ENCODE measurements at regions not wholly inside any gene's neighbourhood (a gene's known extent, or its start where the extent isn't known, plus 50 kb on each side); places are given as distances from the start of the nearest gene placed in this dataset.

DNA sequence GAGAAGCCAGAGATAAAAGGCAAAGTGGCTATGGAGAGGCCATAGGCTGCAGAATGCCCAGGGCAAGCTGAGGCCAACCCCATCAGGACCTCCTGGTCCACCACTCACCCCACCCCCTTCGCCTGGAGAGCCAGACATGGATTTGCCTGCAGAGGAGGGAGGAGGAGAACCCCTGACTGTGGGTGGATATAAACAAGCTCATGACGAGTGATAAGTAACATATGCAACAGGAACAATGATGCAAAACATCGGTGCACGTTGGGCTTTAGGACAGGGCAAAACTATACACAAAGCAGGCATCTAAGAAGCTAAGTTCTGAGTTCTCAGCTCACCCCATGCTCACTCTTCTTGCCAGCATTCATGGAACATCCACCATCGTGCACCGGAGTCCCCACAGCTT is 150.3 kb downstream of the ETS2 start:
- no peak overlapping the region for H3K4me3 Mint-ChIP-seq (ENCODE audit: unreplicated experiment)
- H3K36me3 Mint-ChIP-seq (ENCODE audit: insufficient read depth, unreplicated experiment), result no peaks in the 10 kb centered on the region
- H3K4me1 Mint-ChIP-seq (ENCODE audit: insufficient read depth, unreplicated experiment), result peaks cover 33% of the 10 kb centered on the region
- TF ChIP-seq, protein P1, sequence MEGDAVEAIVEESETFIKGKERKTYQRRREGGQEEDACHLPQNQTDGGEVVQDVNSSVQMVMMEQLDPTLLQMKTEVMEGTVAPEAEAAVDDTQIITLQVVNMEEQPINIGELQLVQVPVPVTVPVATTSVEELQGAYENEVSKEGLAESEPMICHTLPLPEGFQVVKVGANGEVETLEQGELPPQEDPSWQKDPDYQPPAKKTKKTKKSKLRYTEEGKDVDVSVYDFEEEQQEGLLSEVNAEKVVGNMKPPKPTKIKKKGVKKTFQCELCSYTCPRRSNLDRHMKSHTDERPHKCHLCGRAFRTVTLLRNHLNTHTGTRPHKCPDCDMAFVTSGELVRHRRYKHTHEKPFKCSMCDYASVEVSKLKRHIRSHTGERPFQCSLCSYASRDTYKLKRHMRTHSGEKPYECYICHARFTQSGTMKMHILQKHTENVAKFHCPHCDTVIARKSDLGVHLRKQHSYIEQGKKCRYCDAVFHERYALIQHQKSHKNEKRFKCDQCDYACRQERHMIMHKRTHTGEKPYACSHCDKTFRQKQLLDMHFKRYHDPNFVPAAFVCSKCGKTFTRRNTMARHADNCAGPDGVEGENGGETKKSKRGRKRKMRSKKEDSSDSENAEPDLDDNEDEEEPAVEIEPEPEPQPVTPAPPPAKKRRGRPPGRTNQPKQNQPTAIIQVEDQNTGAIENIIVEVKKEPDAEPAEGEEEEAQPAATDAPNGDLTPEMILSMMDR (IDR thresholded peaks at IDR 0.05; ENCODE audit: unreplicated experiment), result no peak
- no peaks in the 10 kb centered on the region for H3K9me3 Mint-ChIP-seq (ENCODE audit: unreplicated experiment)
- ChIA-PET POLR2A (interaction anchor here (0.6 to 6.3 kb wide), 16 partner anchors 12 to 147 kb away, joined by 3 to 40 read pairs (median 6); no protein-coding TSS in a partner anchor), CTCF (interaction anchor here (0.7 to 1.0 kb wide), 3 partner anchors 21 to 51 kb away, joined by 3 read pairs; no protein-coding TSS in a partner anchor)
- DNase-seq (ENCODE audit: unreplicated experiment), result no peak
- H3K27ac Mint-ChIP-seq (ENCODE audit: low read depth, unreplicated experiment), result no peak overlapping the region
- no TSS peak for BruUV-seq (replicated peaks)
- H3K27me3 Mint-ChIP-seq (ENCODE audit: insufficient read depth, unreplicated experiment), result no peaks in the 10 kb centered on the region
- intact Hi-C loops (cut with micrococcal nuclease), result no loop called here

DNA sequence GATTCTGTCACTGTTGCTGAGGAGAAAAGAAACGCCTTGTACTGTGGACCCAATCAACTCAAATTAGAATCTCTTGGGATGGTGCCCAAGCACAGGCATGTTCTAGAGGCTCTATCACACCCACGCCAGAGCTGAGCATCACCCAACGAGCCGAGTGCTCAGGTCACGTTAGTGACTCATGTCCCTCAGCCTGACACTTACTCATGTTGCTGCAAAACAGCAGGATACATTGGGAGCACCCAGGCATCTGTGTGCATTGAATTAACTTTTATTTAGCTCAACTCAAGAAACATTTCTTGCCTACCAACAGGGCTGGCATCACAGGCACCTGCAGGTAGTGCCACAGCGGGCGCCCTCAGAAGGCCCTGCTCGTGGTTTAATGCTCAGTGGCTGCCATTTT is 149.8 kb downstream of the ETS2 start:
- peaks cover 34% of the 10 kb centered on the region for H3K4me1 Mint-ChIP-seq (ENCODE audit: insufficient read depth, unreplicated experiment)
- DNase-seq (ENCODE audit: unreplicated experiment), result peak; percentile 79
- ChIA-PET CTCF (interaction anchor here (0.8 to 1.2 kb wide), 3 partner anchors 20 to 40 kb away, joined by 3 read pairs; no protein-coding TSS in a partner anchor), POLR2A (interaction anchor here (0.6 to 6.3 kb wide), 11 partner anchors 26 to 147 kb away, joined by 3 to 40 read pairs (median 5); no protein-coding TSS in a partner anchor)
- H3K9me3 Mint-ChIP-seq (ENCODE audit: unreplicated experiment), result no peaks in the 10 kb centered on the region
- no peaks in the 10 kb centered on the region for H3K36me3 Mint-ChIP-seq (ENCODE audit: insufficient read depth, unreplicated experiment)
- no peak overlapping the region for H3K27ac Mint-ChIP-seq (ENCODE audit: low read depth, unreplicated experiment)
- no peaks in the 10 kb centered on the region for H3K27me3 Mint-ChIP-seq (ENCODE audit: insufficient read depth, unreplicated experiment)
- intact Hi-C loops (cut with micrococcal nuclease), result no loop called here
- no peak overlapping the region for H3K4me3 Mint-ChIP-seq (ENCODE audit: unreplicated experiment)
- no TSS peak for BruUV-seq (replicated peaks)
- TF ChIP-seq, protein P1 (IDR thresholded peaks at IDR 0.05; ENCODE audit: unreplicated experiment), result no peak

DNA sequence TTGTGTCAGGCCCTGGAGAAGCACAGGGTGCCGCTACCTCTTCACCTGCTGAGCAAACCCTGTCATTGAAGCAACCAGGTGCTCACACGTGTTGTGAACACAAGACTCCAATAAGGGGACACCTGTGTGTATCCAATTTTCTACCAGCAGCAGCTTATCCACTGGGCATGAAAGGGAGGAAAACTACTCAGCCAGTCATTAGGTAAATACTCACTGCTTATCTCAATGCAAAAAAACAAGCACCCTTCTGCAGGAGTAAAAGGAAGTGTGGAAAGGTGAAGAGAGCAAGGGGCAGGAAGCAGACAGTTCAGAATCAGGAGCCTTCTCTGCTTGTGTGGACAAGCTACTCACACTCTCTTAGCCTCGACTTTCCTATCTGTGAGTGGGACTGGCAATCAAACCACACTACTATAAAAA is 148.9 kb downstream of the ETS2 start:
- Mint-ChIP-seq H3K9me3 (ENCODE audit: unreplicated experiment) (no peaks in the 10 kb centered on the region), H3K36me3 (ENCODE audit: insufficient read depth, unreplicated experiment) (no peaks in the 10 kb centered on the region), H3K27ac (ENCODE audit: low read depth, unreplicated experiment) (no peak overlapping the region), H3K4me1 (ENCODE audit: insufficient read depth, unreplicated experiment) (peaks cover 34% of the 10 kb centered on the region), H3K27me3 (ENCODE audit: insufficient read depth, unreplicated experiment) (no peaks in the 10 kb centered on the region), H3K4me3 (ENCODE audit: unreplicated experiment) (no peak overlapping the region)
- no TSS peak for BruUV-seq (replicated peaks)
- ChIA-PET POLR2A (interaction anchor here (0.6 to 6.3 kb wide), 10 partner anchors 13 to 147 kb away, joined by 3 to 40 read pairs (median 5); no protein-coding TSS in a partner anchor), CTCF (interaction anchor here (1.1 to 1.2 kb wide), 2 partner anchors 28 to 39 kb away, joined by 3 read pairs; no protein-coding TSS in a partner anchor)
- no peak for DNase-seq (ENCODE audit: unreplicated experiment)
- TF ChIP-seq, protein P1 (IDR thresholded peaks at IDR 0.05; ENCODE audit: unreplicated experiment), result no peak
- intact Hi-C loops (cut with micrococcal nuclease), result no loop called here

DNA sequence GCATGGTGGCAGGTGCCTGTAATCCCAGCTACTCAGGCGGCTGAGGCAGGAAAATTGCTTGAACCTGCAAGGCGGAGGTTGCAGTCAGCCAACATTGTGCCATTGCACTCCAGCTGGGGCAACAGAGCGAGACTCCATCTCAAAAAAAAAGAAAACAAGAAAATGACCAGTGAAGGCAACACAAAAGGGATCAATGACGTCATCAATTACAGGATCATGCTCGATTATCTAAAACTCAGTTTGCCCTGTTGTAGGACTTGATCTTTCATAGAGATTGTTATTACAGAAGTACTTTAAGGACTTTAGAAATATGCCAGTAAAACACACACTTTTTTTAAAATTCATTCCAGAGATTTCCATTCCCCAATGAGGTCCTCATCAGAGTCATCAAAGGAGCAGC is 147.8 kb downstream of the ETS2 start:
- POLR2A ChIA-PET, result interaction anchor here (1.5 to 6.3 kb wide), 3 partner anchors 12 to 48 kb away, joined by 4 to 40 read pairs (median 6); no protein-coding TSS in a partner anchor
- CTCF ChIA-PET, result interaction anchor here (0.9 kb wide), 1 partner anchor 33 kb away, joined by 3 read pairs; no protein-coding TSS in a partner anchor
- no peaks in the 10 kb centered on the region for H3K9me3 Mint-ChIP-seq (ENCODE audit: unreplicated experiment)
- H3K27me3 Mint-ChIP-seq (ENCODE audit: insufficient read depth, unreplicated experiment), result no peaks in the 10 kb centered on the region
- no peak for DNase-seq (ENCODE audit: unreplicated experiment)
- TF ChIP-seq, protein P1 (IDR thresholded peaks at IDR 0.05; ENCODE audit: unreplicated experiment), result no peak
- BruUV-seq (replicated peaks), result no TSS peak
- no peak overlapping the region for H3K27ac Mint-ChIP-seq (ENCODE audit: low read depth, unreplicated experiment)
- no peaks in the 10 kb centered on the region for H3K36me3 Mint-ChIP-seq (ENCODE audit: insufficient read depth, unreplicated experiment)
- intact Hi-C loops (cut with micrococcal nuclease), result no loop called here
- H3K4me3 Mint-ChIP-seq (ENCODE audit: unreplicated experiment), result no peak overlapping the region
- H3K4me1 Mint-ChIP-seq (ENCODE audit: insufficient read depth, unreplicated experiment), result peaks cover 24% of the 10 kb centered on the region
